ENCODE measurements at regions not wholly inside any gene's neighbourhood (a gene's known extent, or its start where the extent isn't known, plus 50 kb on each side); places are given as distances from the start of the nearest gene placed in this dataset.

- Histone ChIP-seq H3K27ac (ENCODE audit: low read depth in 1 of 2, low read length in 2 of 2) (no peak overlapping the region), H3K4me3 (ENCODE audit: low read length in 2 of 2) (no peak overlapping the region), H3K27me3 (ENCODE audit: control insufficient read depth in 1 of 2, insufficient read depth in 2 of 2, low read length in 1 of 2) (no peaks in the 10 kb centered on the region), H3K36me3 (ENCODE audit: control insufficient read depth in 1 of 2, insufficient read depth in 2 of 2, low read length in 1 of 2) (no peaks in the 10 kb centered on the region), H3K9me3 (ENCODE audit: control insufficient read depth, low read length) (no peaks in the 10 kb centered on the region), H3K4me1 (ENCODE audit: control insufficient read depth in 1 of 2, insufficient read depth in 2 of 2, low read length in 2 of 2) (no peaks in the 10 kb centered on the region)
- intact Hi-C loops (cut with DNase I), result no loop called here
- DNase-seq (no peak), ATAC-seq (ENCODE audit: low FRiP score) (no peak)
- WGBS, 2 donors, result 69 to 76% methylated on average over 2 of the region's 2 CpGs
Observed at GRCh38 chr12:67852701-67853100, 136.5 kb upstream of the IFNG-AS1 start.

- WGBS, 2 donors, result 31 to 32% methylated on average over 3 of the region's 3 CpGs
- intact Hi-C loops (cut with DNase I), result no loop called here
- no peak for DNase-seq
- no peak for ATAC-seq (ENCODE audit: low FRiP score)
- Histone ChIP-seq H3K4me1 (ENCODE audit: control insufficient read depth in 1 of 2, insufficient read depth in 2 of 2, low read length in 2 of 2) (no peaks in the 10 kb centered on the region), H3K27me3 (ENCODE audit: control insufficient read depth in 1 of 2, insufficient read depth in 2 of 2, low read length in 1 of 2) (no peaks in the 10 kb centered on the region), H3K4me3 (ENCODE audit: low read length in 2 of 2) (no peak overlapping the region), H3K27ac (ENCODE audit: low read depth in 1 of 2, low read length in 2 of 2) (no peak overlapping the region), H3K9me3 (ENCODE audit: control insufficient read depth, low read length) (no peaks in the 10 kb centered on the region), H3K36me3 (ENCODE audit: control insufficient read depth in 1 of 2, insufficient read depth in 2 of 2, low read length in 1 of 2) (no peaks in the 10 kb centered on the region)
Observed at GRCh38 chr12:67853204-67853603, 136.0 kb upstream of the IFNG-AS1 start.

GRCh38 chr12:67854351-67854750 lies 134.9 kb upstream of the IFNG-AS1 start:
- Histone ChIP-seq H3K36me3 (ENCODE audit: control insufficient read depth in 1 of 2, insufficient read depth in 2 of 2, low read length in 1 of 2) (no peaks in the 10 kb centered on the region), H3K27me3 (ENCODE audit: control insufficient read depth in 1 of 2, insufficient read depth in 2 of 2, low read length in 1 of 2) (no peaks in the 10 kb centered on the region), H3K4me1 (ENCODE audit: control insufficient read depth in 1 of 2, insufficient read depth in 2 of 2, low read length in 2 of 2) (no peaks in the 10 kb centered on the region), H3K4me3 (ENCODE audit: low read length in 2 of 2) (no peak overlapping the region), H3K9me3 (ENCODE audit: control insufficient read depth, low read length) (no peaks in the 10 kb centered on the region), H3K27ac (ENCODE audit: low read depth in 1 of 2, low read length in 2 of 2) (no peak overlapping the region)
- no peak for ATAC-seq (ENCODE audit: low FRiP score)
- intact Hi-C loops (cut with DNase I), result no loop called here
- DNase-seq, result no peak
- whole genome bisulfite sequencing, 2 donors, result 54 to 58% methylated on average over 1 of the region's 1 CpG

GRCh38 chr12:67855103-67855502 lies 134.1 kb upstream of the IFNG-AS1 start:
- no peak overlapping the region for H3K27ac ChIP-seq (ENCODE audit: low read depth in 1 of 2, low read length in 2 of 2)
- ATAC-seq (ENCODE audit: low FRiP score), result no peak
- H3K4me1 ChIP-seq (ENCODE audit: control insufficient read depth in 1 of 2, insufficient read depth in 2 of 2, low read length in 2 of 2), result no peaks in the 10 kb centered on the region
- H3K9me3 ChIP-seq (ENCODE audit: control insufficient read depth, low read length), result no peaks in the 10 kb centered on the region
- H3K27me3 ChIP-seq (ENCODE audit: control insufficient read depth in 1 of 2, insufficient read depth in 2 of 2, low read length in 1 of 2), result no peaks in the 10 kb centered on the region
- H3K4me3 ChIP-seq (ENCODE audit: low read length in 2 of 2), result no peak overlapping the region
- no peak for DNase-seq
- no peaks in the 10 kb centered on the region for H3K36me3 ChIP-seq (ENCODE audit: control insufficient read depth in 1 of 2, insufficient read depth in 2 of 2, low read length in 1 of 2)
- intact Hi-C loops (cut with DNase I), result no loop called here

GRCh38 chr12:67871231-67871630 lies 118.0 kb upstream of the IFNG-AS1 start:
- WGBS, 2 donors, result 82 to 83% methylated on average over 4 of the region's 4 CpGs
- intact Hi-C loops (cut with DNase I), result no loop called here

GRCh38 chr12:67873355-67873754 lies 115.9 kb upstream of the IFNG-AS1 start:
- Histone ChIP-seq H3K27ac (ENCODE audit: low read depth in 1 of 2, low read length in 2 of 2) (no peak overlapping the region), H3K4me1 (ENCODE audit: control insufficient read depth in 1 of 2, insufficient read depth in 2 of 2, low read length in 2 of 2) (no peaks in the 10 kb centered on the region), H3K36me3 (ENCODE audit: control insufficient read depth in 1 of 2, insufficient read depth in 2 of 2, low read length in 1 of 2) (no peaks in the 10 kb centered on the region), H3K4me3 (ENCODE audit: low read length in 2 of 2) (no peak overlapping the region), H3K9me3 (ENCODE audit: control insufficient read depth, low read length) (no peaks in the 10 kb centered on the region), H3K27me3 (ENCODE audit: control insufficient read depth in 1 of 2, insufficient read depth in 2 of 2, low read length in 1 of 2) (no peaks in the 10 kb centered on the region)
- intact Hi-C loops (cut with DNase I), result no loop called here
- DNase-seq (no peak), ATAC-seq (ENCODE audit: low FRiP score) (no peak)
- WGBS, 2 donors, result 89 to 92% methylated on average over 1 of the region's 1 CpG

More at GRCh38 chr12:67871231-67871630, 118.0 kb upstream of the IFNG-AS1 start:
- H3K27me3 ChIP-seq (ENCODE audit: control insufficient read depth in 1 of 2, insufficient read depth in 2 of 2, low read length in 1 of 2), result no peaks in the 10 kb centered on the region
- H3K27ac ChIP-seq (ENCODE audit: low read depth in 1 of 2, low read length in 2 of 2), result no peak overlapping the region
- H3K4me3 ChIP-seq (ENCODE audit: low read length in 2 of 2), result no peak overlapping the region
- no peak for DNase-seq
- ATAC-seq (ENCODE audit: low FRiP score), result no peak
- no peaks in the 10 kb centered on the region for H3K9me3 ChIP-seq (ENCODE audit: control insufficient read depth, low read length)
- no peaks in the 10 kb centered on the region for H3K36me3 ChIP-seq (ENCODE audit: control insufficient read depth in 1 of 2, insufficient read depth in 2 of 2, low read length in 1 of 2)
- H3K4me1 ChIP-seq (ENCODE audit: control insufficient read depth in 1 of 2, insufficient read depth in 2 of 2, low read length in 2 of 2), result no peaks in the 10 kb centered on the region

- H3K27ac ChIP-seq (ENCODE audit: low read depth in 1 of 2, low read length in 2 of 2), result no peak overlapping the region
- DNase-seq, result no peak
- no peak for ATAC-seq (ENCODE audit: low FRiP score)
- H3K4me1 ChIP-seq (ENCODE audit: control insufficient read depth in 1 of 2, insufficient read depth in 2 of 2, low read length in 2 of 2), result no peaks in the 10 kb centered on the region
- no peaks in the 10 kb centered on the region for H3K27me3 ChIP-seq (ENCODE audit: control insufficient read depth in 1 of 2, insufficient read depth in 2 of 2, low read length in 1 of 2)
- intact Hi-C loops (cut with DNase I), result no loop called here
- H3K9me3 ChIP-seq (ENCODE audit: control insufficient read depth, low read length), result no peaks in the 10 kb centered on the region
- no peaks in the 10 kb centered on the region for H3K36me3 ChIP-seq (ENCODE audit: control insufficient read depth in 1 of 2, insufficient read depth in 2 of 2, low read length in 1 of 2)
- no peak overlapping the region for H3K4me3 ChIP-seq (ENCODE audit: low read length in 2 of 2)
Observed at GRCh38 chr12:67876305-67876915, 112.8 kb upstream of the IFNG-AS1 start.

- intact Hi-C loops (cut with DNase I), result no loop called here
- 94 to 98% methylated on average over 3 of the region's 3 CpGs for WGBS, 2 donors
- Histone ChIP-seq H3K27ac (ENCODE audit: low read depth in 1 of 2, low read length in 2 of 2) (no peak overlapping the region), H3K9me3 (ENCODE audit: control insufficient read depth, low read length) (no peaks in the 10 kb centered on the region), H3K4me1 (ENCODE audit: control insufficient read depth in 1 of 2, insufficient read depth in 2 of 2, low read length in 2 of 2) (no peaks in the 10 kb centered on the region), H3K36me3 (ENCODE audit: control insufficient read depth in 1 of 2, insufficient read depth in 2 of 2, low read length in 1 of 2) (no peaks in the 10 kb centered on the region), H3K4me3 (ENCODE audit: low read length in 2 of 2) (no peak overlapping the region), H3K27me3 (ENCODE audit: control insufficient read depth in 1 of 2, insufficient read depth in 2 of 2, low read length in 1 of 2) (no peaks in the 10 kb centered on the region)
- no peak for ATAC-seq (ENCODE audit: low FRiP score)
- no peak for DNase-seq
Observed at GRCh38 chr12:67877727-67878126, 111.5 kb upstream of the IFNG-AS1 start.

- intact Hi-C loops (cut with DNase I), result no loop called here
- Histone ChIP-seq H3K9me3 (ENCODE audit: control insufficient read depth, low read length) (no peaks in the 10 kb centered on the region), H3K4me1 (ENCODE audit: control insufficient read depth in 1 of 2, insufficient read depth in 2 of 2, low read length in 2 of 2) (no peaks in the 10 kb centered on the region), H3K4me3 (ENCODE audit: low read length in 2 of 2) (no peak overlapping the region), H3K36me3 (ENCODE audit: control insufficient read depth in 1 of 2, insufficient read depth in 2 of 2, low read length in 1 of 2) (no peaks in the 10 kb centered on the region), H3K27me3 (ENCODE audit: control insufficient read depth in 1 of 2, insufficient read depth in 2 of 2, low read length in 1 of 2) (no peaks in the 10 kb centered on the region), H3K27ac (ENCODE audit: low read depth in 1 of 2, low read length in 2 of 2) (no peak overlapping the region)
- ATAC-seq (ENCODE audit: low FRiP score), result no peak
- 92 to 93% methylated on average over 5 of the region's 5 CpGs for WGBS, 2 donors
- DNase-seq, result no peak
Observed at GRCh38 chr12:67879937-67880336, 109.3 kb upstream of the IFNG-AS1 start.

Measured in aorta (tissue), 5 donors.